ENCODE measurements at regions not wholly inside any gene's neighbourhood (a gene's known extent, or its start where the extent isn't known, plus 50 kb on each side); places are given as distances from the start of the nearest gene placed in this dataset.

GRCh38 chr11:98130117-98130625, 890.6 kb upstream of the CNTN5 start:
- Mint-ChIP-seq H3K27me3 (ENCODE audit: low read depth) (no peaks in the 10 kb centered on the region), H3K4me3 (no peak overlapping the region), H3K4me1 (no peaks in the 10 kb centered on the region), H3K36me3 (ENCODE audit: insufficient read depth in 1 of 3, low read depth in 3 of 3) (peaks cover 0 to 16% (median 0%) of the 10 kb centered on the region in 3 experiments; a peak in 6 of 7 replicates), H3K9me3 (peaks cover 10 to 12% of the 10 kb centered on the region in 2 experiments; a peak in 4 of 5 replicates), H3K27ac (no peak overlapping the region)
- no peaks in the 10 kb centered on the region for H3K9me3 ChIP-seq (ENCODE audit: control insufficient read depth, low read depth, low read length)
- no peak overlapping the region for H3K56ac ChIP-seq (ENCODE audit: insufficient read length, low read depth, low read length)
- H3K23ac ChIP-seq (ENCODE audit: insufficient read length, low read depth, low read length): no peak overlapping the region
- no peak for DNase-seq
- H2BK120ac ChIP-seq (ENCODE audit: low read depth, low read length, poor library complexity, severe bottlenecking): no peak overlapping the region
- H4K8ac ChIP-seq (replicated peaks; ENCODE audit: insufficient read length, low read depth, low read length): no peak overlapping the region
- no peaks in the 10 kb centered on the region for H3K23me2 ChIP-seq (ENCODE audit: insufficient read length, low read depth, low read length, poor library complexity, severe bottlenecking)
- H2AFZ ChIP-seq (ENCODE audit: low read length): no peak overlapping the region
- TF ChIP-seq CTCF (conservative IDR thresholded peaks at IDR 0.05): no peak
- H3K14ac ChIP-seq (ENCODE audit: insufficient read depth, low read length): no peak overlapping the region
- no peak overlapping the region for H2BK15ac ChIP-seq (ENCODE audit: low read depth, low read length)
- H3T11ph ChIP-seq (ENCODE audit: low read length): no peak overlapping the region
- no peaks in the 10 kb centered on the region for H3K79me1 ChIP-seq (ENCODE audit: insufficient read depth, low read depth, low read length, poor library complexity, severe bottlenecking)
- no peak overlapping the region for H2BK5ac ChIP-seq (ENCODE audit: insufficient read length, low read length)
- H4K20me1 ChIP-seq (ENCODE audit: control insufficient read depth, insufficient read depth, insufficient read length): no peaks in the 10 kb centered on the region
- H3K4me1 ChIP-seq (ENCODE audit: insufficient read depth, low read length): no peaks in the 10 kb centered on the region
- H2AK5ac ChIP-seq (ENCODE audit: insufficient read length, low read length): no peak overlapping the region
- no peak overlapping the region for H3K9ac ChIP-seq (ENCODE audit: extremely low read depth, insufficient read length, low read length)
- no peak overlapping the region for H3K4ac ChIP-seq (ENCODE audit: low read depth, low read length)
- no peak overlapping the region for H4K5ac ChIP-seq (ENCODE audit: insufficient read length, low read depth, low read length)
- H4K91ac ChIP-seq (ENCODE audit: insufficient read length, low read depth, low read length): no peak overlapping the region
- no peak overlapping the region for H3K4me2 ChIP-seq (ENCODE audit: insufficient read depth, insufficient read length, low read length)
- H3K79me2 ChIP-seq (ENCODE audit: insufficient read depth, low read length): no peaks in the 10 kb centered on the region
- H2BK20ac ChIP-seq (ENCODE audit: low read depth, low read length, poor library complexity, severe bottlenecking): no peak overlapping the region
- H2BK12ac ChIP-seq (ENCODE audit: insufficient read length, low read depth, low read length): no peak overlapping the region
- H3K27me3 ChIP-seq (ENCODE audit: insufficient read depth, low read length): no peaks in the 10 kb centered on the region
- no peak overlapping the region for H3K18ac ChIP-seq (ENCODE audit: insufficient read length, low read depth, low read length)
- H3K27ac ChIP-seq (ENCODE audit: insufficient read length, low read depth, low read length): no peak overlapping the region
